Lower lobe of right lung (tissue), 2 donors: ENCODE measurements at regions not wholly inside any gene's neighbourhood (a gene's known extent, or its start where the extent isn't known, plus 50 kb on each side); places are given as distances from the start of the nearest gene placed in this dataset.

Experiments
- ATAC-seq, 2 donors: fragments of 200-7000 bp; cut with Tn5 transposase; one replicate each; pipeline ENCODE4 v1.9.1; 2020 to 2022; ENCODE audit warnings: mild to moderate bottlenecking in 2 of 2, moderate library complexity in 2 of 2
- DNase-seq: peaks from one replicate; pipeline ENCODE4 v3.0.0-alpha.2; 2020
- H3K27ac ChIP-seq: fragments of 200-600 bp; one replicate; pipeline ENCODE4 v1.8.0; 2022
- H3K27me3 ChIP-seq: fragments of 200-600 bp; one replicate; pipeline ENCODE4 v1.8.0; 2022; ENCODE audit warnings: low read depth
- H3K36me3 ChIP-seq: fragments of 200-600 bp; one replicate; pipeline ENCODE4 v1.8.0; 2022; ENCODE audit warnings: mild to moderate bottlenecking
- H3K4me1 ChIP-seq: fragments of 200-600 bp; one replicate; pipeline ENCODE4 v1.8.0; 2022
- H3K4me3 ChIP-seq: fragments of 200-600 bp; one replicate; pipeline ENCODE4 v1.8.0; 2022; ENCODE audit warnings: mild to moderate bottlenecking
- H3K9me3 ChIP-seq: fragments of 200-600 bp; one replicate; pipeline ENCODE4 v1.8.0; 2022
- intact Hi-C: fragments of 100-400 bp; cut with DNase I; formaldehyde crosslinking; loops from one replicate; pipeline ENCODE4 v1.11.0; 2022
- TF ChIP-seq, protein P1 (sequence below): fragments of 200-600 bp; IDR thresholded peaks from one replicate; pipeline ENCODE4 v1.8.0; 2022; ENCODE audit warnings: antibody characterized with exemption, mild to moderate bottlenecking
- donor health status: DM: no; HTN: yes; CAD: no; lungs with severe emphysema.

DNA sequence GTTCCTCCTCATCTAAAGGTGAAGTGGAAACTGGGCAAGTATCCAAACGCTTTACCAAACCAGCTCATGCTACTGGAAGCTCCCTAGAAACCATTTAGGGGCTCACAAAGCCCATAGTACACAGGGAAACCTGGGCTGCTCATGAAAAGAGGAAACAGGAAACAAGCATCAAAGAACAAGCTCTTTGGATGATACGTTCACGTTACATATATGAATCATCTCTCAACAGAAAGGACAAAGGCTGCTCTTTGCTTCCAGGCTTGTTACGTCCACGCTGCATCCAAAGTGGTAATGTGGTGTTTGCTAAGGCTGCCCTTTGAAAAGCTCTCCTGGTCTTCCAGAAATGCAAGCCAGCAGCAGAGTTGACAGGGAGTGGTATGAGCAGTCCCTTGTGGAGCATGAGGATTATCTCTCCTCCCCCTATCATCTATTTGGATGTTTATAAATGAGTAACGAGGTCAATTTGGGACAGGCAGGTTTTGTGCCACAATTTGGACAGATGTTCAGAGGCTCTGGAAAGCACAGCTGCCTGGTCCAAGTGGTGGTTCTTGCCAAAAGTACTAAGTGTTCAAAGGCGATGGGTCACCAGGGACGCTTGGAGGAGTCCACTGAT is 98.0 kb upstream of the RORA start:
- TF ChIP-seq, protein P1, sequence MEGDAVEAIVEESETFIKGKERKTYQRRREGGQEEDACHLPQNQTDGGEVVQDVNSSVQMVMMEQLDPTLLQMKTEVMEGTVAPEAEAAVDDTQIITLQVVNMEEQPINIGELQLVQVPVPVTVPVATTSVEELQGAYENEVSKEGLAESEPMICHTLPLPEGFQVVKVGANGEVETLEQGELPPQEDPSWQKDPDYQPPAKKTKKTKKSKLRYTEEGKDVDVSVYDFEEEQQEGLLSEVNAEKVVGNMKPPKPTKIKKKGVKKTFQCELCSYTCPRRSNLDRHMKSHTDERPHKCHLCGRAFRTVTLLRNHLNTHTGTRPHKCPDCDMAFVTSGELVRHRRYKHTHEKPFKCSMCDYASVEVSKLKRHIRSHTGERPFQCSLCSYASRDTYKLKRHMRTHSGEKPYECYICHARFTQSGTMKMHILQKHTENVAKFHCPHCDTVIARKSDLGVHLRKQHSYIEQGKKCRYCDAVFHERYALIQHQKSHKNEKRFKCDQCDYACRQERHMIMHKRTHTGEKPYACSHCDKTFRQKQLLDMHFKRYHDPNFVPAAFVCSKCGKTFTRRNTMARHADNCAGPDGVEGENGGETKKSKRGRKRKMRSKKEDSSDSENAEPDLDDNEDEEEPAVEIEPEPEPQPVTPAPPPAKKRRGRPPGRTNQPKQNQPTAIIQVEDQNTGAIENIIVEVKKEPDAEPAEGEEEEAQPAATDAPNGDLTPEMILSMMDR = no peak
- H3K4me1 ChIP-seq = no peaks in the 10 kb centered on the region
- H3K27me3 ChIP-seq = no peaks in the 10 kb centered on the region
- no peaks in the 10 kb centered on the region for H3K36me3 ChIP-seq
- H3K9me3 ChIP-seq = no peaks in the 10 kb centered on the region
- no peak overlapping the region for H3K4me3 ChIP-seq
- no peak for DNase-seq
- ATAC-seq = peak in 1 of 2 donors; percentile 21
- H3K27ac ChIP-seq = no peak overlapping the region
- intact Hi-C loops = no loop called here

GRCh38 chr15:61319892-61320291 is 90.8 kb upstream of the RORA start:
- H3K9me3 ChIP-seq = no peaks in the 10 kb centered on the region
- H3K36me3 ChIP-seq = no peaks in the 10 kb centered on the region
- H3K4me1 ChIP-seq = no peaks in the 10 kb centered on the region
- DNase-seq (no peak), ATAC-seq (no peak)
- no peak overlapping the region for H3K27ac ChIP-seq
- intact Hi-C loops = no loop called here
- no peak overlapping the region for H3K4me3 ChIP-seq
- H3K27me3 ChIP-seq = no peaks in the 10 kb centered on the region
- TF ChIP-seq, protein P1 = no peak

DNA sequence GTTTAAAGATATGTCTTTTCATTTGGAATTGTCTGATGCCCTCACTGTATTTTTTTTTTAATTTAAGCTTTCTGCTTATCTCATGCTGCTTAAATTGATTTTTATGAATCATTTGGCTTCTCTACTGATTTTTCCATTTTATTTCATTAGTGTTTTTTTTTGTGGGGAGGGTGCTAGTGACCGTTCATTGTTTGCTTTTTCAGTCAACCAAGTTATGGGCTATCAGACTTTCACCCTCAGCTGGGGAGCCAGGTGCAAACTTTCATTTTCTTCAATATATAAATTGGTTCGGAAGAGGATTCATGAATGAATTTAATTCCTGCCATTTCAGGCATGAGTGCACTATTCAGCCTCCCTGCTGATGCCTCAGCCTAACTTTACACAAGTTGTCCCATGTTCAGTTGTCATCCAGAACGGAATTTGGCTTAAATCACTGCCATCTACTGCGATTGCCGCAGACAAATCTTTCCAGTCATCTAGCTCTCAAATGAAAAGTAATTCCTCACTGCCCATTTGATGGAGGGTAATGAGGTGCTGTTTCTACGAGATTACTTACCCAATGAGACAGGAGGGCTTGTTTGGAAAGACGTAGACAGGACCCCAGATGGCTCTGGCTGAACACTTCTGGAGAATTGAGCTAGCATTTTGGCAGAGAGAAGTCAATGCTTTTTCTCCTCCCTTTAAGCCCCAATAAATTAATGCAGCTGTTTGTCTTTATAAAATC is 89.9 kb upstream of the RORA start:
- intact Hi-C loops = no loop called here
- Histone ChIP-seq H3K27ac (no peak overlapping the region), H3K4me3 (no peak overlapping the region), H3K36me3 (no peaks in the 10 kb centered on the region), H3K4me1 (no peaks in the 10 kb centered on the region), H3K9me3 (no peaks in the 10 kb centered on the region), H3K27me3 (no peaks in the 10 kb centered on the region)
- no peak for ATAC-seq
- TF ChIP-seq, protein P1 = no peak
- DNase-seq = no peak

- no peak for DNase-seq
- intact Hi-C loops = no loop called here
- no peaks in the 10 kb centered on the region for H3K27me3 ChIP-seq
- no peaks in the 10 kb centered on the region for H3K4me1 ChIP-seq
- TF ChIP-seq, protein P1 = no peak
- no peaks in the 10 kb centered on the region for H3K36me3 ChIP-seq
- no peaks in the 10 kb centered on the region for H3K9me3 ChIP-seq
- H3K4me3 ChIP-seq = no peak overlapping the region
- ATAC-seq = no peak
- no peak overlapping the region for H3K27ac ChIP-seq
These were observed 89.2 kb upstream of the RORA start for GRCh38 chr15:61318301-61318700.

GRCh38 chr15:61315471-61315870 is 86.4 kb upstream of the RORA start:
- Histone ChIP-seq H3K4me1 (no peaks in the 10 kb centered on the region), H3K27me3 (no peaks in the 10 kb centered on the region), H3K27ac (no peak overlapping the region), H3K36me3 (no peaks in the 10 kb centered on the region), H3K9me3 (no peaks in the 10 kb centered on the region), H3K4me3 (no peak overlapping the region)
- TF ChIP-seq, protein P1 = no peak
- no peak for DNase-seq
- intact Hi-C loops = no loop called here
- no peak for ATAC-seq
